Peyer's patch (tissue), 4 donors: ENCODE measurements at regions not wholly inside any gene's neighbourhood (a gene's known extent, or its start where the extent isn't known, plus 50 kb on each side); places are given as distances from the start of the nearest gene placed in this dataset.
A peak's percentile ranks its signal among the peaks of the same experiment; 100 is the strongest.

Source experiments
- DNase-seq, 3 donors: peaks; one replicate each; pipeline ENCODE4 v3.0.0-alpha.2; 2017 to 2019
- H3K27ac ChIP-seq, 4 donors: fragments of 200-600 bp; sonication (generic); one replicate each; pipeline ENCODE4 v1.5.1; 2016 to 2019
- H3K27me3 ChIP-seq, 2 donors: fragments of 200-600 bp; sonication (generic); one replicate each; pipeline ENCODE4 v1.5.1; 2019
- H3K36me3 ChIP-seq, 3 donors: fragments of 200-600 bp; sonication (generic); one replicate each; pipeline ENCODE4 v1.5.1; 2016 to 2019
- H3K4me1 ChIP-seq, 4 donors: fragments of 200-600 bp; sonication (generic); one replicate each; pipeline ENCODE4 v1.5.1; 2016 to 2019
- H3K4me3 ChIP-seq, 4 donors: fragments of 200-600 bp; sonication (generic); 1 replicate in 3 of 4; 2 replicates in 1 of 4; pipeline ENCODE4 v1.5.1; 2016 to 2019; ENCODE audit warnings: mild to moderate bottlenecking in 1 of 4
- H3K9me3 ChIP-seq, 4 donors: fragments of 200-600 bp; sonication (generic); one replicate each; pipeline ENCODE4 v1.5.1; 2016 to 2019; ENCODE audit warnings: mild to moderate bottlenecking in 1 of 4
- CTCF ChIP-seq, 6 experiments: fragments of 450-650 bp in 4 of 6; fragments of 200-600 bp in 2 of 6; sonication (generic) in 1 of 6; IDR thresholded peaks; one replicate each; pipeline ENCODE4 v1.5.1; 2017 to 2019; ENCODE audit warnings: antibody characterized with exemption in 6 of 6, mild to moderate bottlenecking in 3 of 6, moderate library complexity in 1 of 6
- POLR2A ChIP-seq, 2 donors: fragments of 450-650 bp; IDR thresholded peaks; one replicate each; pipeline ENCODE4 v1.5.1; 2017; ENCODE audit warnings: antibody characterized with exemption in 2 of 2, mild to moderate bottlenecking in 2 of 2, moderate library complexity in 2 of 2

GRCh38 chr3:9301091-9301490, 51.6 kb upstream of the SRGAP3 start:
- Histone ChIP-seq H3K36me3 (no peaks in the 10 kb centered on the region), H3K4me3 (no peak overlapping the region), H3K27ac (no peak overlapping the region), H3K9me3 (no peaks in the 10 kb centered on the region), H3K4me1 (peaks cover 0 to 5% (median 0%) of the 10 kb centered on the region in 4 donors), H3K27me3 (no peaks in the 10 kb centered on the region)
- DNase-seq: no peak
- TF ChIP-seq POLR2A (IDR thresholded peaks at IDR 0.05) (no peak), CTCF (IDR thresholded peaks at IDR 0.05) (no peak)

DNA sequence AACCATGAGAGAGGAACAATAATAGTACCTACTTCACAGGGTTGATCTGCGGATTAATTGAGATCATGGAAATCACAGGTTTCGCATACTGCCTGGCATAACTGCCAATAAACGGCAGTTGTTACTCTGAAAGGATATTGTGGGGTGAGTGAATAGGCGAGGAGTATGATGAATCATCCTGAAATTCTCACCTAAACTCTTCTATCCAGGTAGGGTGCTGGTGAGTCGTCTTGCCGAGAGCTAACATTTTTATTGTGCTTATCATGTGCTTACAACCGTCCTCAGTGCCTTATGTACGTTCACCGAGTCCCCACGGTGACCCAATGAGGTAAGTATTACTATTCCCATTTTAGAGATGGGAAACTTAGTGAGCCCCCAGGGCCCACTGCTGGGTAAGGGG, 52.4 kb upstream of the SRGAP3 start:
- TF ChIP-seq POLR2A (IDR thresholded peaks at IDR 0.05) (no peak), CTCF (IDR thresholded peaks at IDR 0.05) (no peak)

DNA sequence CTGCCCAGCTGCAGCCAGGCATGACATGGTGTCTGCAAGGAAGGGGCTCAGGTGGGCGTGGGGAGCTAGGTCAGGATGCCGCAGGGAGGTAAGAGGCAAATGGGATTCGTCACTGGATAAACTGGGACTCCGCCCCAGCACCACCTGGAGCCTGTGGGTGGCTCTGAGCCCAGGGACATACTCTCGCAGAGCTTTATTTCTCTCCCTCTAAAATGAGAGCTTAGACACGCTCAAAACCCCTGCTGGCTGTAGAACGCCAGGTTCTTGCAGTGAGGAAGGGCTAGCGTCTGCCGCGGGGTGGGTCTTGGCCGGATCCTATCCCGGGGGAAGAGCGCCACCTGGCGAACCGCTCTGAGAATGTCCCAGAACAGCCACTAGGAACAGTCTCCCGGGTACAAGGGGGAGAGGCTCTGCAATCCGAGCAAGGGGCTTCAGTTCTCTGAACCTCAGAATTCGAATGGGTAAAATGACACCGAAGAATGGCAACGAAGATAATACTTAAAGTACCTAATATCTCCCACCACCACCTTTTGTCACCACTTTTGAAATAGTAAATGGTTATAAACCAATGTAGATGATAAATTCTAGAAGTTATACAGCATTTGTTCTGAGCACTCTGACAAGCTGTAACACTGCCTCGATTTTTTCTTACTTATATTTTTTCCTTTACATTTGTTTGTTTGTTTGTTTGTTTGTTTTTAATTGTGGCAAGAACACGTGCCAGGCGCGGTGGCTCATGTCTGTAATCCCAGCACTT, 53.2 kb upstream of the SRGAP3 start:
- TF ChIP-seq POLR2A (IDR thresholded peaks at IDR 0.05) (no peak), CTCF (IDR thresholded peaks at IDR 0.05) (peak; percentile 67 to 92 (median 86))
- peak overlapping the region in 3 of 4 donors; percentile 4 to 35 (median 34) for H3K4me3 ChIP-seq
- H3K4me1 ChIP-seq: peaks cover 0 to 5% (median 0%) of the 10 kb centered on the region in 4 donors
- H3K36me3 ChIP-seq: no peaks in the 10 kb centered on the region
- H3K27ac ChIP-seq: no peak overlapping the region
- peak; percentile 66 to 88 (median 84) for DNase-seq
- no peaks in the 10 kb centered on the region for H3K27me3 ChIP-seq
- no peaks in the 10 kb centered on the region for H3K9me3 ChIP-seq

More for the DNA sequence above, 52.4 kb upstream of the SRGAP3 start:
- H3K27me3 ChIP-seq: no peaks in the 10 kb centered on the region
- no peaks in the 10 kb centered on the region for H3K9me3 ChIP-seq
- DNase-seq: no peak
- no peaks in the 10 kb centered on the region for H3K36me3 ChIP-seq
- peaks cover 0 to 5% (median 0%) of the 10 kb centered on the region in 4 donors for H3K4me1 ChIP-seq
- no peak overlapping the region for H3K27ac ChIP-seq
- no peak overlapping the region for H3K4me3 ChIP-seq

- no peak overlapping the region for H3K27ac ChIP-seq
- no peaks in the 10 kb centered on the region for H3K36me3 ChIP-seq
- H3K4me1 ChIP-seq: no peaks in the 10 kb centered on the region
- no peak overlapping the region for H3K4me3 ChIP-seq
- H3K27me3 ChIP-seq: no peaks in the 10 kb centered on the region
- TF ChIP-seq CTCF (IDR thresholded peaks at IDR 0.05): no peak
- no peak for TF ChIP-seq POLR2A (IDR thresholded peaks at IDR 0.05)
- no peak for DNase-seq
- H3K9me3 ChIP-seq: no peaks in the 10 kb centered on the region
Measured at GRCh38 chr3:9308298-9308990, 54.4 kb upstream of the THUMPD3 start.

DNA sequence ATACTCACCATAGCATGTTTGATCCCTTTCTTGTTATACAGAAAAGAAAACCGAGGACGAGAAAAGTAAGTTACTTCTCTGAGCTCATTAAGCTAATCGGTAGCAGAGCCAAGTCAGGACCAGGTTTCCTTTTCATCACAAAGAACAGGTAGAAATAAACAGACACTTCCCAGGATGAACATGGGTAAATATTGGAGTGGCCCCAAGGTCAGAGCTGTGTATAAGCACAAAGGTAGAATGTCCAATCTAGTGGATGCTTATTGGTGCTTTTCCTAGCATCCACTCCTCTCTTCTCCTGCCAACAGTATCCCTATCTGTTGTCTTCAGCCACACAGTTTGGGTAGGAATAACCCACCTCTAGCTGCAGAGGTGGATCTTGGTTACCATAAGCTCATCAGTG, 52.8 kb upstream of the THUMPD3 start:
- Histone ChIP-seq H3K36me3 (no peaks in the 10 kb centered on the region), H3K9me3 (no peaks in the 10 kb centered on the region), H3K27me3 (no peaks in the 10 kb centered on the region), H3K27ac (no peak overlapping the region), H3K4me3 (no peak overlapping the region), H3K4me1 (no peaks in the 10 kb centered on the region)
- TF ChIP-seq POLR2A (IDR thresholded peaks at IDR 0.05): no peak
- DNase-seq: no peak

DNA sequence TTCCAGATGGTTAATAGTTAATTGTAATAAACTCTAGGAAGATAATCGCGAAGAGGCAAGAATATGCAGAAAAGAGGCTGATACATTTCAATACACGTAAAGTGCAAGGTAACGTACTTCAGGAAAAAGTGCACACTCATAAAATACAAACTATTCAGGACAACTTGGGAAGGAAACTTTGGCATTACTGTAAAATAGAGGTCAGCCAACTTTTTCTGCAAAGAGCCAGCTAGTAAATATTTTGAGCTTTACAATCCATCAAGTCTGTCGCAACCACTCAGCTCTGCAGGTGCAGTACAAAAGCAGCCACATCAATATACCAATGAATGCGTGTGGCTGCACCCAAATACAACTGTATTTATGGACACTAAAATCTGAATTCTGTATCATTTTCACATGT, 51.6 kb upstream of the THUMPD3 start:
- H3K4me3 ChIP-seq: no peak overlapping the region
- no peaks in the 10 kb centered on the region for H3K4me1 ChIP-seq
- H3K9me3 ChIP-seq: no peaks in the 10 kb centered on the region
- H3K27ac ChIP-seq: no peak overlapping the region
- H3K36me3 ChIP-seq: no peaks in the 10 kb centered on the region
- DNase-seq: no peak
- H3K27me3 ChIP-seq: no peaks in the 10 kb centered on the region
- TF ChIP-seq CTCF (IDR thresholded peaks at IDR 0.05) (no peak), POLR2A (IDR thresholded peaks at IDR 0.05) (no peak)
